Testis (tissue), 2 donors: ENCODE measurements at regions not wholly inside any gene's neighbourhood (a gene's known extent, or its start where the extent isn't known, plus 50 kb on each side); places are given as distances from the start of the nearest gene placed in this dataset.

Experiments used
- DNase-seq: peaks from one replicate; pipeline ENCODE4 v3.0.0-alpha.2; 2019
- H3K27ac ChIP-seq, 2 donors: fragments of 200-600 bp; sonication (generic); one replicate each; pipeline ENCODE4 v1.5.1; 2019
- H3K27me3 ChIP-seq: fragments of 200-600 bp; sonication (generic); one replicate; pipeline ENCODE4 v1.5.1; 2019
- H3K36me3 ChIP-seq: fragments of 200-600 bp; sonication (generic); one replicate; pipeline ENCODE4 v1.5.1; 2017; ENCODE audit warnings: low read depth; ENCODE audit errors: missing control alignments
- H3K4me1 ChIP-seq: fragments of 200-600 bp; sonication (generic); one replicate; pipeline ENCODE4 v1.5.1; 2019
- H3K4me3 ChIP-seq, 2 donors: fragments of 200-600 bp; sonication (generic); one replicate each; pipeline ENCODE4 v1.5.1; 2017 to 2019
- H3K9me3 ChIP-seq: fragments of 200-600 bp; sonication (generic); one replicate; pipeline ENCODE4 v1.5.1; 2017
- POLR2A ChIP-seq: fragments of 450-650 bp; IDR thresholded peaks from one replicate; pipeline ENCODE4 v1.6.1; 2017; ENCODE audit warnings: antibody characterized with exemption, mild to moderate bottlenecking, moderate library complexity
- WGBS, 2 donors: methylation state at CpG; one replicate each; pipeline ENCODE4 v1.1.5; 2018; 5-methylcytosine and 5-hydroxymethylcytosine counted together
- intact Hi-C: fragments of 100-400 bp; cut with DNase I; formaldehyde crosslinking; loops from one replicate; pipeline ENCODE4 v1.15.1; 2023; ENCODE audit warnings: low total_unique reads
- TF ChIP-seq, protein P1 (sequence below), 3 experiments: fragments of 450-650 bp in 2 of 3; fragments of 200-600 bp in 1 of 3; sonication (generic) in 1 of 3; IDR thresholded peaks; one replicate each; pipeline ENCODE4 v1.5.1; 2016 to 2019; ENCODE audit warnings: antibody characterized with exemption in 3 of 3, mild to moderate bottlenecking in 2 of 3, moderate library complexity in 1 of 3

DNA sequence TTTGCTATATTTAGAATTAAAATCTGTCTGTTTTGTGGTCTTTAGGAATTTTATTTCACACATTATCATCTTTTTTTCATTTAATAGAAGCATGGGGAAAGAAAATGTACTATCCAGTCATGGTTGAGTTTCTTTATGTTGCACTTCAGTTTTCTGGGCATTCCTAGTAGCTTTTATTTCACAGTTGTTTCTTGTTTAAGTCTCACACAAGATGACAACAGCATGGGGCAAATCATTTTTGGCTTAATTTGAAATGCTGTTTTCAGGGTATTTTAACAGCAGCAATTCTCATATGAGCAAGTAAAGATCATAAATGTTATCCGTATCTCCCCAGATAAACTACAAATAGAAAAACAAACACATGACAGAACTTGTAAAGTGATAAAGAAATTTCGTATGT, 1600.2 kb downstream of the PCDH9 start:
- Histone ChIP-seq H3K9me3 (no peaks in the 10 kb centered on the region), H3K27me3 (no peaks in the 10 kb centered on the region), H3K4me3 (no peak overlapping the region), H3K4me1 (no peaks in the 10 kb centered on the region), H3K36me3 (no peaks in the 10 kb centered on the region), H3K27ac (no peak overlapping the region)
- WGBS, 2 donors: 85 to 90% methylated on average over 2 of the region's 2 CpGs
- no peak for TF ChIP-seq POLR2A
- TF ChIP-seq, protein P1, sequence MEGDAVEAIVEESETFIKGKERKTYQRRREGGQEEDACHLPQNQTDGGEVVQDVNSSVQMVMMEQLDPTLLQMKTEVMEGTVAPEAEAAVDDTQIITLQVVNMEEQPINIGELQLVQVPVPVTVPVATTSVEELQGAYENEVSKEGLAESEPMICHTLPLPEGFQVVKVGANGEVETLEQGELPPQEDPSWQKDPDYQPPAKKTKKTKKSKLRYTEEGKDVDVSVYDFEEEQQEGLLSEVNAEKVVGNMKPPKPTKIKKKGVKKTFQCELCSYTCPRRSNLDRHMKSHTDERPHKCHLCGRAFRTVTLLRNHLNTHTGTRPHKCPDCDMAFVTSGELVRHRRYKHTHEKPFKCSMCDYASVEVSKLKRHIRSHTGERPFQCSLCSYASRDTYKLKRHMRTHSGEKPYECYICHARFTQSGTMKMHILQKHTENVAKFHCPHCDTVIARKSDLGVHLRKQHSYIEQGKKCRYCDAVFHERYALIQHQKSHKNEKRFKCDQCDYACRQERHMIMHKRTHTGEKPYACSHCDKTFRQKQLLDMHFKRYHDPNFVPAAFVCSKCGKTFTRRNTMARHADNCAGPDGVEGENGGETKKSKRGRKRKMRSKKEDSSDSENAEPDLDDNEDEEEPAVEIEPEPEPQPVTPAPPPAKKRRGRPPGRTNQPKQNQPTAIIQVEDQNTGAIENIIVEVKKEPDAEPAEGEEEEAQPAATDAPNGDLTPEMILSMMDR (IDR thresholded peaks at IDR 0.05): no peak
- intact Hi-C loops: no loop called here
- no peak for DNase-seq

DNA sequence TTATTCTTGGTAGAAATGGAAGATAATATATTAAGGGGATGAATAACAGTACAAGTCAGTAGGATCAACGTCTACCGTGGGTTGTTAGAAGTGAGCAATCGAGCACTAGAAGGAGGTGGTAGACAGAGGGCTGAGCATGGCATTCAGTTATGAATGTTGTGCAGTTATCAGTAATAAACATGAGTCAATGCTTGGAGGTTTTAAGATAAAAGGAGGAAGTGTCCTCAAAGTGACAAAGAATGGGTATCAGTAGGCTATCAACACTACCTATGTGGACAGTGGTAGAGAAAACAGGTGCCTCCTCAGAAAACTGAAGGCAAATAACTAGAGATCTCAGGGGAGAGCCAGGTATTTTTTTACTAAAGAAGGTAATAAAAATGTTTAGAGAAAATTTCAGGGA, 1607.0 kb downstream of the PCDH9 start:
- intact Hi-C loops: no loop called here
- 96 to 99% methylated on average over 3 of the region's 3 CpGs for WGBS, 2 donors

DNA sequence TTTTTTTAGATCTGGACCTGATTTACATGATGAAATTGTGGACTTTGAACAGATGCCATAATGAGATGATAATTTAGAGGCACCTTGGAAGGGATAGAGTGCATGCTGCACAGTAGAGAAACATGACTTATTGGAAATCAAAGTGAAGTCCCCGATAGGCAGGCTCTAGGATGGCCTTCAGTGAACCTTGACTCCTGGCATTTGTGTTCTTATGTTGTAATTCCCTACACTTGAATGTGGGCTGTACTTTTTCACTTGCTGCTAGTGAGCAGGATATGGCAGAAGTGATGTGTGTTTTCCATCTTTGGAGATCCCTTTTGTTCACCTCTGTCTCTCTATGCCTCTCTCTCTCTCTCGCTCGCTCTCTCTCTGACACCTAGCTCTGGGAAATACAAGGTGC, 1614.6 kb downstream of the PCDH9 start:
- Histone ChIP-seq H3K27me3 (no peaks in the 10 kb centered on the region), H3K4me1 (no peaks in the 10 kb centered on the region), H3K36me3 (no peaks in the 10 kb centered on the region), H3K27ac (no peak overlapping the region), H3K4me3 (no peak overlapping the region), H3K9me3 (no peaks in the 10 kb centered on the region)
- DNase-seq: no peak
- TF ChIP-seq, protein P1 (IDR thresholded peaks at IDR 0.05): no peak
- TF ChIP-seq POLR2A: no peak
- intact Hi-C loops: no loop called here
- 83% methylated on average over 3 of the region's 3 CpGs for WGBS, 2 donors

More for the DNA sequence above, 1607.0 kb downstream of the PCDH9 start:
- Histone ChIP-seq H3K36me3 (no peaks in the 10 kb centered on the region), H3K4me1 (no peaks in the 10 kb centered on the region), H3K9me3 (no peaks in the 10 kb centered on the region), H3K4me3 (no peak overlapping the region), H3K27ac (no peak overlapping the region), H3K27me3 (no peaks in the 10 kb centered on the region)
- no peak for DNase-seq
- TF ChIP-seq, protein P1 (IDR thresholded peaks at IDR 0.05): no peak
- no peak for TF ChIP-seq POLR2A

DNA sequence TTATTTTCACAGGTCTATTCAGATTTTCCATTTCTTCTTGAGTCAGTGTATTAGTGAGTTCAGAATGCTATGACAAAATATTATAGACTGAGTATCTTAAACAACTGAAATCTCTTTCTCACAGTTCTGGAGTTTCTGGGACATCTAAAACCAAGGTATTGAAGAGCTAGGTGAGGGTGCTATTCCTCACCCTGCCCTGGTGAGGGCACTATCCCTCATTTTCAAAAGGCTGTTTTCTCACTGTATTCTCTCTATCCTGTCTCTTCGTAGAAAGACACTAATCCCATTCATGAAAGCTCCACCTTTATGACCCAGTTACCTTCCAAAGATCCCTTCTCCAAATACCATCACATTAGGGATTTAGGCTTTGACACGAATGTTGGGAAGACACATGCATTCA, 1617.1 kb downstream of the PCDH9 start:
- Histone ChIP-seq H3K27me3 (no peaks in the 10 kb centered on the region), H3K27ac (no peak overlapping the region), H3K4me3 (no peak overlapping the region), H3K9me3 (no peaks in the 10 kb centered on the region), H3K36me3 (no peaks in the 10 kb centered on the region), H3K4me1 (no peaks in the 10 kb centered on the region)
- 63 to 64% methylated on average over 2 of the region's 2 CpGs for WGBS, 2 donors
- intact Hi-C loops: no loop called here
- DNase-seq: no peak
- TF ChIP-seq, protein P1 (IDR thresholded peaks at IDR 0.05): no peak
- no peak for TF ChIP-seq POLR2A

DNA sequence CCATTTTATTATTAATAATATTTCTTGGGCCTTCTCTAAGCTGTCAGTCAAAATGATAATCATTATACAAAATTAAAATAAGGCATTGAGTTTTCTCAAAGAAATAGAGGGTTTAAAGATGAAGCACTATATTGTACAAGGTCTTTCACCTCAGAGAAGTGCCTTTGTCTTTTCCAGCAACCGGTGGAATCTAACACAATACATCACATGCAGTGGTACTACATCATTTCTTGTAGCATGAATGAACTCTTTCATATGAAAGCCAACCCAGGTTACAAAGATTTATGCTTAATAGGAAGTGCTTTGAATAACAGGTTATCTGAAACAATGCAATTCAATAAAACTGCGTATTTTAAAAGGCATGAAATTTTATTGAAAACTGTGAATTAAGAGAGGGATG, 1620.8 kb downstream of the PCDH9 start:
- Histone ChIP-seq H3K4me1 (no peaks in the 10 kb centered on the region), H3K27me3 (no peaks in the 10 kb centered on the region), H3K36me3 (no peaks in the 10 kb centered on the region), H3K27ac (no peak overlapping the region), H3K9me3 (no peaks in the 10 kb centered on the region), H3K4me3 (no peak overlapping the region)
- 77 to 83% methylated on average over 2 of the region's 2 CpGs for WGBS, 2 donors
- TF ChIP-seq, protein P1 (IDR thresholded peaks at IDR 0.05): no peak
- no peak for TF ChIP-seq POLR2A
- intact Hi-C loops: no loop called here
- DNase-seq: no peak
